ENCODE measurements at regions not wholly inside any gene's neighbourhood (a gene's known extent, or its start where the extent isn't known, plus 50 kb on each side); places are given as distances from the start of the nearest gene placed in this dataset.
A peak's percentile ranks its signal among the peaks of the same experiment; 100 is the strongest.
"Not testable (repeated sequence)": the region's sequence is repeated elsewhere in the genome, so short reads cannot be mapped to it uniquely, and the experiment has no call there.

DNA sequence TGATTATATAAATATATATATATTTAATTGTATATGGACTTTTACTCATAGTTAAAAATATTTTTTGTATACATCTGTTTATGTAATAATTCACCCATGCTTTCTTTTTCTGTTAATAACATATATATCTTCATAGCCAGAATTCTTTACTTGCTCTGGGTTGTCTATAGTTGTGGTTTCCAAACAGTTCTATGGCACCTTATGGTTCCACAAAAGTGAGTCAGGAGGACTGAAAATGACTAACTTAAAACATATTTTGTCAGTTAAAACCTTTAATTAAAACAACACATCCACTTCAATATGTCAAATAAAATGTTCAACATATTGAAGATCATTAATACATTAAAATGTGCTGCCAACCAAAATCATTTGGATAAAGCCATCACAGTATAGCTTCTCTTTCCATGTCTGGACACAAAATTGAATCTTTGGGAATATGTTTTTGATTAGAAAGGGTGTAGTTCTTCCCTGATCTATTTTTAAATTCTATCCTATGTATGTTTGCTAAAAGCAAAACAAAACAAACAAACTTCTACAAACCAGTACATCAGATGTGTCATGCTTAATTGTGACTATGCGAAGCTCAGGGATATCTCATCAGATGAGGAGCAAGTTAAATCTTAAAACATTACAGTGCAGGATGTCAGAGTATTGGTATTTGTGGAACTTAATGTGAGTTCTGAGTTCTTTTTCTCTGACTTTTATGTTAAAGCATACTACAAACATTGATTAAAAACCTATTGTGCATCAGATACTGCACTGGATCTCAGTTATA is 1488.4 kb upstream of the TENM4 start (continued):
- TF ChIP-seq, protein P1, sequence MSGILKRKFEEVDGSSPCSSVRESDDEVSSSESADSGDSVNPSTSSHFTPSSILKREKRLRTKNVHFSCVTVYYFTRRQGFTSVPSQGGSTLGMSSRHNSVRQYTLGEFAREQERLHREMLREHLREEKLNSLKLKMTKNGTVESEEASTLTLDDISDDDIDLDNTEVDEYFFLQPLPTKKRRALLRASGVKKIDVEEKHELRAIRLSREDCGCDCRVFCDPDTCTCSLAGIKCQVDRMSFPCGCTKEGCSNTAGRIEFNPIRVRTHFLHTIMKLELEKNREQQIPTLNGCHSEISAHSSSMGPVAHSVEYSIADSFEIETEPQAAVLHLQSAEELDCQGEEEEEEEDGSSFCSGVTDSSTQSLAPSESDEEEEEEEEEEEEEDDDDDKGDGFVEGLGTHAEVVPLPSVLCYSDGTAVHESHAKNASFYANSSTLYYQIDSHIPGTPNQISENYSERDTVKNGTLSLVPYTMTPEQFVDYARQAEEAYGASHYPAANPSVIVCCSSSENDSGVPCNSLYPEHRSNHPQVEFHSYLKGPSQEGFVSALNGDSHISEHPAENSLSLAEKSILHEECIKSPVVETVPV (CRISPR knock-in tag; IDR thresholded peaks at IDR 0.05) = no peak
- no peak for TF ChIP-seq ZFP30 (CRISPR knock-in tag; IDR thresholded peaks at IDR 0.05)
- TF ChIP-seq SNAI2 (CRISPR knock-in tag; IDR thresholded peaks at IDR 0.05) = no peak
- no peak for TF ChIP-seq ARNTL (CRISPR knock-in tag; IDR thresholded peaks at IDR 0.05; ENCODE audit: borderline replicate concordance, low read depth)
- TF ChIP-seq, protein P2, sequence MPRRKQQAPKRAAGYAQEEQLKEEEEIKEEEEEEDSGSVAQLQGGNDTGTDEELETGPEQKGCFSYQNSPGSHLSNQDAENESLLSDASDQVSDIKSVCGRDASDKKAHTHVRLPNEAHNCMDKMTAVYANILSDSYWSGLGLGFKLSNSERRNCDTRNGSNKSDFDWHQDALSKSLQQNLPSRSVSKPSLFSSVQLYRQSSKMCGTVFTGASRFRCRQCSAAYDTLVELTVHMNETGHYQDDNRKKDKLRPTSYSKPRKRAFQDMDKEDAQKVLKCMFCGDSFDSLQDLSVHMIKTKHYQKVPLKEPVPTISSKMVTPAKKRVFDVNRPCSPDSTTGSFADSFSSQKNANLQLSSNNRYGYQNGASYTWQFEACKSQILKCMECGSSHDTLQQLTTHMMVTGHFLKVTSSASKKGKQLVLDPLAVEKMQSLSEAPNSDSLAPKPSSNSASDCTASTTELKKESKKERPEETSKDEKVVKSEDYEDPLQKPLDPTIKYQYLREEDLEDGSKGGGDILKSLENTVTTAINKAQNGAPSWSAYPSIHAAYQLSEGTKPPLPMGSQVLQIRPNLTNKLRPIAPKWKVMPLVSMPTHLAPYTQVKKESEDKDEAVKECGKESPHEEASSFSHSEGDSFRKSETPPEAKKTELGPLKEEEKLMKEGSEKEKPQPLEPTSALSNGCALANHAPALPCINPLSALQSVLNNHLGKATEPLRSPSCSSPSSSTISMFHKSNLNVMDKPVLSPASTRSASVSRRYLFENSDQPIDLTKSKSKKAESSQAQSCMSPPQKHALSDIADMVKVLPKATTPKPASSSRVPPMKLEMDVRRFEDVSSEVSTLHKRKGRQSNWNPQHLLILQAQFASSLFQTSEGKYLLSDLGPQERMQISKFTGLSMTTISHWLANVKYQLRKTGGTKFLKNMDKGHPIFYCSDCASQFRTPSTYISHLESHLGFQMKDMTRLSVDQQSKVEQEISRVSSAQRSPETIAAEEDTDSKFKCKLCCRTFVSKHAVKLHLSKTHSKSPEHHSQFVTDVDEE (CRISPR knock-in tag; IDR thresholded peaks at IDR 0.05) = no peak
- no peak for TF ChIP-seq TOX (CRISPR knock-in tag; IDR thresholded peaks at IDR 0.05; ENCODE audit: borderline replicate concordance)
- no peak for TF ChIP-seq RARB (CRISPR knock-in tag; IDR thresholded peaks at IDR 0.05)
- no peak for TF ChIP-seq CSDC2 (CRISPR knock-in tag; IDR thresholded peaks at IDR 0.05)

DNA sequence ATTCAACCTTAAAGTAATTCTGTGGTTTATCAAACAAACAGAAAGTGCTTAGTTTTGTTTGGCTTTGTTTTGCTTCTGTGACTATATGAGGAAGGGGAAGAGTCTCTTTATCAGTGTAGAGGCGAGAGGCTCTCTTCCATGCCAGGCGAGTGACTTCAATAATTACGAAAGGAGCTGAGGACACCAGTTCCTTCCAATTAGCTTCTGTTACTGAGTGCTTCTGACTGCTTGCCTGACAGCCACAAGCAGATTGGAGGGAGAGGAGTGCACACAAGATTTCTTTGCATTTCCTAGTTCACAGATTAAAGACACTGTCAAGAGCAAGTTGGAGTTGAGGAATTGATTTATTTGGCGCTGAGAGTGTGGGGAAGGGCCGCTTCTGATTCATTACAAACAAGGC is 1484.5 kb upstream of the TENM4 start:
- ATAC-seq = no peak
- TF ChIP-seq ZNF8 (CRISPR knock-in tag; IDR thresholded peaks at IDR 0.05) = no peak
- TF ChIP-seq, protein P3, sequence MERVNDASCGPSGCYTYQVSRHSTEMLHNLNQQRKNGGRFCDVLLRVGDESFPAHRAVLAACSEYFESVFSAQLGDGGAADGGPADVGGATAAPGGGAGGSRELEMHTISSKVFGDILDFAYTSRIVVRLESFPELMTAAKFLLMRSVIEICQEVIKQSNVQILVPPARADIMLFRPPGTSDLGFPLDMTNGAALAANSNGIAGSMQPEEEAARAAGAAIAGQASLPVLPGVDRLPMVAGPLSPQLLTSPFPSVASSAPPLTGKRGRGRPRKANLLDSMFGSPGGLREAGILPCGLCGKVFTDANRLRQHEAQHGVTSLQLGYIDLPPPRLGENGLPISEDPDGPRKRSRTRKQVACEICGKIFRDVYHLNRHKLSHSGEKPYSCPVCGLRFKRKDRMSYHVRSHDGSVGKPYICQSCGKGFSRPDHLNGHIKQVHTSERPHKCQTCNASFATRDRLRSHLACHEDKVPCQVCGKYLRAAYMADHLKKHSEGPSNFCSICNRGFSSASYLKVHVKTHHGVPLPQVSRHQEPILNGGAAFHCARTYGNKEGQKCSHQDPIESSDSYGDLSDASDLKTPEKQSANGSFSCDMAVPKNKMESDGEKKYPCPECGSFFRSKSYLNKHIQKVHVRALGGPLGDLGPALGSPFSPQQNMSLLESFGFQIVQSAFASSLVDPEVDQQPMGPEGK (CRISPR knock-in tag; IDR thresholded peaks at IDR 0.05; ENCODE audit: borderline replicate concordance) = no peak
- TF ChIP-seq ZFP30 (CRISPR knock-in tag; IDR thresholded peaks at IDR 0.05) = no peak
- TF ChIP-seq, protein P1 (CRISPR knock-in tag; IDR thresholded peaks at IDR 0.05) = no peak
- no peak for TF ChIP-seq CSDC2 (CRISPR knock-in tag; IDR thresholded peaks at IDR 0.05)
- TF ChIP-seq RARB (CRISPR knock-in tag; IDR thresholded peaks at IDR 0.05) = no peak
- TF ChIP-seq, protein P4, sequence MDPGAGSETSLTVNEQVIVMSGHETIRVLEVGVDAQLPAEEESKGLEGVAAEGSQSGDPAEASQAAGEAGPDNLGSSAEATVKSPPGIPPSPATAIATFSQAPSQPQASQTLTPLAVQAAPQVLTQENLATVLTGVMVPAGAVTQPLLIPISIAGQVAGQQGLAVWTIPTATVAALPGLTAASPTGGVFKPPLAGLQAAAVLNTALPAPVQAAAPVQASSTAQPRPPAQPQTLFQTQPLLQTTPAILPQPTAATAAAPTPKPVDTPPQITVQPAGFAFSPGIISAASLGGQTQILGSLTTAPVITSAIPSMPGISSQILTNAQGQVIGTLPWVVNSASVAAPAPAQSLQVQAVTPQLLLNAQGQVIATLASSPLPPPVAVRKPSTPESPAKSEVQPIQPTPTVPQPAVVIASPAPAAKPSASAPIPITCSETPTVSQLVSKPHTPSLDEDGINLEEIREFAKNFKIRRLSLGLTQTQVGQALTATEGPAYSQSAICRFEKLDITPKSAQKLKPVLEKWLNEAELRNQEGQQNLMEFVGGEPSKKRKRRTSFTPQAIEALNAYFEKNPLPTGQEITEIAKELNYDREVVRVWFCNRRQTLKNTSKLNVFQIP (CRISPR knock-in tag; IDR thresholded peaks at IDR 0.05; ENCODE audit: borderline replicate concordance, low read depth) = no peak
- TF ChIP-seq OSR1 (CRISPR knock-in tag; IDR thresholded peaks at IDR 0.05) = no peak

DNA sequence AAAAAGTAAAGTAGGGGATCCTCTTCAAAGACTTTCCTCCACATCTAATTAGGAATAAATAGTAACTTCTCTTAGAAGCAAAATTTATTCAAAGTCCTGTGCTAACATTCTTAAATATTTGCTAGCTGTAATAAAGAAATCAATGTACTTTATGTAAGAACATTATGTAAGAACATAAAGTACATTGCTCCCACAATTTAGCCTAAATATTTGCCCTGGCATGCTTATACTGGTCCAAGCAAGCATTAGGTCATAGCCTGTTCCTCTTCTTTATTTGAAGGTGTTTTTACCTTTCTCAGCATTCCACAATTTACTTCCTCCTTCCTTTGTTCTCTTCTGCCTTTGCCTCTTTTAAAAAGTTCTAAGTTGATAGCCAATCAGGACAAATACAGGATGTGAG is 1480.5 kb upstream of the TENM4 start:
- not testable (repeated sequence) for ATAC-seq

DNA sequence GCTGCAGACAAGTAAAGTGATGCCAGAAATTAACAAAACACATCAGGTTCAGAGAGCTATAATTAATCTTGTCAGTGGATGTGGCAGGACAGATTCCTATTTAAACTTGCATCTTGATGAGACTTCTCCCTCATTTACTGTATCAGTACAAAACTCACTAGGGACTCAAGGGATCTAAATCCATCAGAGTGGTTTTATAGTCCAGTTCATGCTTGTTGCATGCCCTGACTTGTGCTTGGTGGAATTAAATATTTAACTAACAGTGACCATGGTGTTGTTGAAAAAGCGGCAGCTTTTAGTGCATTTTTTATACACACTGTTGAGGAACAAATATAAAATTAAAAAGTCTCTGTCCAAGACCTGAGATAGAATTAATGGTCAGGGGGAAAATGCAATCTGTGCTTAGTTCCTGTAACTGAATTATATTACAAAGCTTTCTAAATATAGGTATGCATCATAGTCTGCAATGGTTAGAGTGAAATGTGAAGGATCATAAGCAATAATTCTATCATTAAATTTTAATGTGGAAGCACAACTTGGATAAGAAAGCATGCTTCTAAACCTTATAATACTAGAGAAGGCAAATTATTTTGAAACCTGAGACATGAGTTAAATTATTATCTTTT is 1475.5 kb upstream of the TENM4 start:
- ATAC-seq = no peak
- TF ChIP-seq ESRRG (CRISPR knock-in tag; IDR thresholded peaks at IDR 0.05) = no peak
- TF ChIP-seq ISL1 (CRISPR knock-in tag; IDR thresholded peaks at IDR 0.05) = peak; percentile 35; the same call in 1 of the 2 replicates
- no peak for TF ChIP-seq PPARA (CRISPR knock-in tag; IDR thresholded peaks at IDR 0.05; ENCODE audit: borderline replicate concordance)
- TF ChIP-seq, protein P4 (CRISPR knock-in tag; IDR thresholded peaks at IDR 0.05; ENCODE audit: borderline replicate concordance, low read depth) = no peak
- TF ChIP-seq ZC3H10 (CRISPR knock-in tag; IDR thresholded peaks at IDR 0.05) = no peak
- TF ChIP-seq TCF4 (CRISPR knock-in tag; IDR thresholded peaks at IDR 0.05; ENCODE audit: borderline replicate concordance) = no peak
- no peak for TF ChIP-seq SNAI2 (CRISPR knock-in tag; IDR thresholded peaks at IDR 0.05)
- no peak for TF ChIP-seq TOX (CRISPR knock-in tag; IDR thresholded peaks at IDR 0.05; ENCODE audit: borderline replicate concordance)
- no peak for TF ChIP-seq RARB (CRISPR knock-in tag; IDR thresholded peaks at IDR 0.05)

Measured in SK-N-SH treated with all-trans-retinoic acid at 6 μM for 48 hours (cell line).